Breast epithelium (tissue), 3 donors: ENCODE measurements at regions not wholly inside any gene's neighbourhood (a gene's known extent, or its start where the extent isn't known, plus 50 kb on each side); places are given as distances from the start of the nearest gene placed in this dataset.

Experiments used
- CTCF ChIP-seq, 3 donors: fragments of 450-650 bp; IDR thresholded peaks; one replicate each; pipeline ENCODE4 v1.5.1; 2016 to 2017; ENCODE audit warnings: antibody characterized with exemption in 3 of 3, mild to moderate bottlenecking in 3 of 3, moderate library complexity in 3 of 3
- POLR2A ChIP-seq: fragments of 450-650 bp; IDR thresholded peaks from one replicate; pipeline ENCODE4 v1.6.1; 2016; ENCODE audit warnings: antibody characterized with exemption, mild to moderate bottlenecking, moderate library complexity

- no peak for TF ChIP-seq CTCF (IDR thresholded peaks at IDR 0.05)
- TF ChIP-seq POLR2A = no peak
These were observed 113.6 kb upstream of the MTNR1B start for GRCh38 chr11:92855607-92856405.
